ENCODE measurements at regions not wholly inside any gene's neighbourhood (a gene's known extent, or its start where the extent isn't known, plus 50 kb on each side); places are given as distances from the start of the nearest gene placed in this dataset.

DNA sequence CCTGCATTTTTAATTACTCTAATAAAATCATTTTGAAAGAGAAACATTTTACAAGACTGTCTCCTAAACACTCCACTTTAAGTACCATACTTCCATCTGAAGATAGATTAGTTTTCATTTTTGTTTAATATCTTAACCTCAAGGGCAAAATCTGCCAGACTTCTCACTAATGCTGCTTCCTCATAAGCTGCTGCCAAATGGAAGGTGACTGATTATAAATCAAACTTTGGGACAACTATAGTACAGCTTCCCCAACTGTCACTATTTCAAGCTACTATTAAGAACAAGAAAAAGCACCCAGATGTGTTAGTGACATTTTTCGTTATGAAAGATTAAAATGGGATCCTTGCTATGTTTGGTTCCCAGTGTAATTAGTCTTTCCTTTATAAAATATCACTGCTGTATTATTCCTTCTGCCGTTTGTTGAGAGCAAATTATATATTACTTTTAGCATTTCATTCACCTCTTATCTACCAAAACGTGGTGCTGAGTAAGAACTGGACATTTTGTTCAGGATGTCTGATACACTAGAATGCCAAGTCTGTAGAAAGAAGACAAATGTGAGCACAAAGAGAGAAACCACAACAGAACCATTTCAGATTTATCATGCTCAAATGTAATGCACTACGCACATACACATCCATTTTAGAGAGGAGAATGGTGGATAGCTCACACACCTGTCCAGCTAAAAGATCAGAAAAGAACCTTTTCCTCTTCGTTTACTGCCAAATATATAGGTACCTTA, 312.2 kb upstream of the C11orf87 start:
- no peak for DNase-seq (ENCODE audit: low spot score, unreplicated experiment)
- H3K27ac Mint-ChIP-seq, result no peak overlapping the region

DNA sequence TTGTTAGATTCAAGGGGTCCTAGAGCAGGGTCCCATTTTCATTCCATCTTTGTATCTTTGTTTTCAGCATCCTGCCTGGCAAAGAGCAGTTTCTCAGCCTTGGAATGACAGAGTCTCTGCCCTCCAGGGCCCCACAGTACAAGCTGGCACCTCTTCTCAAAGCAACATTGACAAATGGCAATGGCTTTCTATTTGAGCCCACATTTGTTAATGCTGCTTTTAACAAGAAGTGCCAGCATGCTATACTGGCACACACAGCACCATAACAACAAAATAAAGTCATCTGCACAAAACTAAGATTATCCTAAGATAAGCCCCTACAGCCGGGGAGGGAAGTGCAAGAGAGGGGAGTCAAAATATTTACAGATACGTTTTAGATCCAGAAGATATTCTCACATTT, 309.7 kb upstream of the C11orf87 start:
- peaks cover 14% of the 10 kb centered on the region for H3K27me3 Mint-ChIP-seq
- TF ChIP-seq, protein P1, sequence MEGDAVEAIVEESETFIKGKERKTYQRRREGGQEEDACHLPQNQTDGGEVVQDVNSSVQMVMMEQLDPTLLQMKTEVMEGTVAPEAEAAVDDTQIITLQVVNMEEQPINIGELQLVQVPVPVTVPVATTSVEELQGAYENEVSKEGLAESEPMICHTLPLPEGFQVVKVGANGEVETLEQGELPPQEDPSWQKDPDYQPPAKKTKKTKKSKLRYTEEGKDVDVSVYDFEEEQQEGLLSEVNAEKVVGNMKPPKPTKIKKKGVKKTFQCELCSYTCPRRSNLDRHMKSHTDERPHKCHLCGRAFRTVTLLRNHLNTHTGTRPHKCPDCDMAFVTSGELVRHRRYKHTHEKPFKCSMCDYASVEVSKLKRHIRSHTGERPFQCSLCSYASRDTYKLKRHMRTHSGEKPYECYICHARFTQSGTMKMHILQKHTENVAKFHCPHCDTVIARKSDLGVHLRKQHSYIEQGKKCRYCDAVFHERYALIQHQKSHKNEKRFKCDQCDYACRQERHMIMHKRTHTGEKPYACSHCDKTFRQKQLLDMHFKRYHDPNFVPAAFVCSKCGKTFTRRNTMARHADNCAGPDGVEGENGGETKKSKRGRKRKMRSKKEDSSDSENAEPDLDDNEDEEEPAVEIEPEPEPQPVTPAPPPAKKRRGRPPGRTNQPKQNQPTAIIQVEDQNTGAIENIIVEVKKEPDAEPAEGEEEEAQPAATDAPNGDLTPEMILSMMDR (IDR thresholded peaks at IDR 0.05; ENCODE audit: unreplicated experiment), result no peak
- no peaks in the 10 kb centered on the region for H3K9me3 Mint-ChIP-seq (ENCODE audit: low read depth)
- no peak overlapping the region for H3K4me3 Mint-ChIP-seq (ENCODE audit: low read depth)
- H3K27ac Mint-ChIP-seq, result no peak overlapping the region
- no peak for DNase-seq (ENCODE audit: low spot score, unreplicated experiment)
- peaks cover 16% of the 10 kb centered on the region for H3K4me1 Mint-ChIP-seq (ENCODE audit: low read depth)
- no peaks in the 10 kb centered on the region for H3K36me3 Mint-ChIP-seq (ENCODE audit: insufficient read depth)

More for the DNA sequence above, 312.2 kb upstream of the C11orf87 start:
- Mint-ChIP-seq H3K9me3 (ENCODE audit: low read depth) (no peaks in the 10 kb centered on the region), H3K27me3 (peaks cover 3% of the 10 kb centered on the region), H3K4me1 (ENCODE audit: low read depth) (peaks cover 16% of the 10 kb centered on the region), H3K4me3 (ENCODE audit: low read depth) (no peak overlapping the region), H3K36me3 (ENCODE audit: insufficient read depth) (no peaks in the 10 kb centered on the region)
- TF ChIP-seq, protein P1 (IDR thresholded peaks at IDR 0.05; ENCODE audit: unreplicated experiment), result no peak

DNA sequence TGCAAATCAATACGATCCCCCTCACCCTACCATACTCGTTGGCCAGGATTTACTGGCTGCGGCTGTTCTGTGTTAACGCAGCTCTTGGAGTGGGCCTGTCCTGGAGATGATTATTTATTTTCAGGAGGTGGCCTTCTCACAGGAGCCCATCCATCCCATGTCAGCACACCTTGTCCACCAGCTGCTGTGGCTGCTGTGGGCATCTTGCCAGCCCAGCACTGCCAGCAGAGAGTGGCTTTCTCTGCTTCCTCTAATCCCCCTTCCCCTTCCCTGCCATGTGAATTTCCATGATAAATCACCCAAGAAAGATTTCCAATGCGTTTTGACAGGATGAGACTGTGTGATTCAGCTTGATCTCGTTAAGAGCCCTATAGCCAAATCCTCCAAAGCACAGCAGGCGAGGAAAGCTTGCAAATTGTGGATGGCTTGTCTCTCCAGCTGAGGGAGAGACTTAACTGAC, 309.1 kb upstream of the C11orf87 start:
- DNase-seq (ENCODE audit: low spot score, unreplicated experiment), result no peak
- no peak overlapping the region for H3K4me3 Mint-ChIP-seq (ENCODE audit: low read depth)
- no peak overlapping the region for H3K27ac Mint-ChIP-seq
- H3K9me3 Mint-ChIP-seq (ENCODE audit: low read depth), result no peaks in the 10 kb centered on the region
- peaks cover 14% of the 10 kb centered on the region for H3K27me3 Mint-ChIP-seq
- H3K36me3 Mint-ChIP-seq (ENCODE audit: insufficient read depth), result no peaks in the 10 kb centered on the region
- H3K4me1 Mint-ChIP-seq (ENCODE audit: low read depth), result peaks cover 16% of the 10 kb centered on the region
- TF ChIP-seq, protein P1 (IDR thresholded peaks at IDR 0.05; ENCODE audit: unreplicated experiment), result no peak

DNA sequence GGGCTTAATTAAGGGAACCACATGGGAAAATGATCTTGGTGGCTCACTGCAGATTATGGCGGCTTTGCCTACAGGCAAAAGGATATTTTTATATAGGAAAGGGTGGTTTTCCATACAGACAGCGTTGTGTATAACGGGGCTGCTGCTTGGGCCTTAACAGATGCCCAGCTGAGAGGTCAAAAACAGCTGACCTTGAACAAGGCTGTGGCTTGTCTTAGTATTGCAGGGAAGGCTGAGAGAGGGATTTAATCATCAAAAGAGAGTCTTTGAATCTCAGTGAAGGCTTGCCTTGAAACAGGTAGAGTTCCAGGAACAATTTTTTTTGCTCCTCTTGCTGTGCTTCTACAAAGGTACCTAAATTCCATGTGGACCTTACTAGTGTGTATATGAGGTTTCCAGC, 301.6 kb upstream of the C11orf87 start:
- H3K9me3 Mint-ChIP-seq (ENCODE audit: low read depth), result no peaks in the 10 kb centered on the region
- DNase-seq (ENCODE audit: low spot score, unreplicated experiment), result no peak
- no peaks in the 10 kb centered on the region for H3K36me3 Mint-ChIP-seq (ENCODE audit: insufficient read depth)
- H3K4me3 Mint-ChIP-seq (ENCODE audit: low read depth), result no peak overlapping the region
- no peak overlapping the region for H3K27ac Mint-ChIP-seq
- peaks cover 9% of the 10 kb centered on the region for H3K27me3 Mint-ChIP-seq
- no peaks in the 10 kb centered on the region for H3K4me1 Mint-ChIP-seq (ENCODE audit: low read depth)
- TF ChIP-seq, protein P1 (IDR thresholded peaks at IDR 0.05; ENCODE audit: unreplicated experiment), result no peak

DNA sequence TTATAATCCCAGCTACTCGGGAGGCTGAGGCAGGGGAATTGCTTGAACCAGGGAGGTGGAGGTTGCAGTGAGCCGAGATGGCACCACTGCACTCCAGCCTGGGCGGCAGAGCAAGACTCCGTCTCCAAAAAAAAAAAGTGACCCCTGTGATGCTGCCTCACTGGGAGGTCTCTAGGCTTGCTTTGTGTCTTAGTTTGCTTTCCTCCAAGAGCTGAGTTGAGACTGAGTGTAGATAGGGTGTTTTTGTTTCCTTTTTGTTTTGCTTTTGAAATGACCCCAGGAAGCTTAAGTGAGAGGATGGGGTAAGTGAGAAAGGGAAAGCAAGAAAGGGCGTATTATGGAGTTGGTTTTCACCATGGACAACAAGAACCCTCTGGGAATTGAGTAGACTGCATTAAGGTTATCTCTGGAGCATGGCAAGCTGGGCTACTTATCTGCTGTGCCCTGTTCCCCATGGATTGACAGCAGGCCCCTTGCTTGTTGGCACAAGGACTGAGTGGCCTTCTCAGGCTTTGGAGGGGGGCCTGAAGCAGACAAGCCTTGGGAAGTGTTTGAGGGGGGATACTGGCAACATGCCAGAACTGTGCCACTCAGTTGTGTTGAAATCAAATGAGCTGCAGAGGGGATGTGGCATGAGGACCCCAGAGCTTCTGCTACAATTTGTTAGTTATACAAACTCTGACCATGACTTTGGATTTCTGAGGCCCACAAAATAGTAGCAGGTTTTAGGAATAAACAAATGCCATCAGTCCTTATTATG, 300.6 kb upstream of the C11orf87 start:
- no peak for DNase-seq (ENCODE audit: low spot score, unreplicated experiment)
- no peaks in the 10 kb centered on the region for H3K36me3 Mint-ChIP-seq (ENCODE audit: insufficient read depth)
- peaks cover 8% of the 10 kb centered on the region for H3K27me3 Mint-ChIP-seq
- no peaks in the 10 kb centered on the region for H3K4me1 Mint-ChIP-seq (ENCODE audit: low read depth)
- TF ChIP-seq, protein P1 (IDR thresholded peaks at IDR 0.05; ENCODE audit: unreplicated experiment), result no peak
- H3K9me3 Mint-ChIP-seq (ENCODE audit: low read depth), result no peaks in the 10 kb centered on the region
- H3K27ac Mint-ChIP-seq, result no peak overlapping the region
- H3K4me3 Mint-ChIP-seq (ENCODE audit: low read depth), result no peak overlapping the region

All from progenitor cell of endocrine pancreas (in vitro differentiated cells).